CD14-positive monocyte (primary cell): ENCODE measurements at regions not wholly inside any gene's neighbourhood (a gene's known extent, or its start where the extent isn't known, plus 50 kb on each side); places are given as distances from the start of the nearest gene placed in this dataset.

Experiments
- DNase-seq, 3 donors: peaks; one replicate each; pipeline ENCODE4 v3.0.0-alpha.2; 2011 to 2022
- H2AFZ ChIP-seq: 2 replicates; pipeline ENCODE4 v1.6.0; 2012; ENCODE audit warnings: mild to moderate bottlenecking, low read depth, low read length, inconsistent platforms; ENCODE audit not compliant: insufficient read depth, poor library complexity, severe bottlenecking
- H3K27ac ChIP-seq, 2 donors: 1 replicate in 1 of 2; 2 replicates in 1 of 2; pipeline ENCODE4 v1.5.1; 2012 to 2013; ENCODE audit warnings: low read length in 2 of 2, control low read depth in 1 of 2, inconsistent platforms in 1 of 2, low read depth in 1 of 2, mild to moderate bottlenecking in 1 of 2
- H3K27me3 ChIP-seq, 2 donors: one replicate each; pipeline versions ENCODE4 v1.6.0 to v1.6.1; 2011 to 2013; ENCODE audit warnings: low read length in 2 of 2; ENCODE audit not compliant: control insufficient read depth in 2 of 2, insufficient read depth in 2 of 2
- H3K36me3 ChIP-seq, 2 donors: replicated peaks in 1 of 2; 1 replicate in 1 of 2; 2 replicates in 1 of 2; pipeline versions ENCODE4 v1.5.1 to v1.6.1; 2012 to 2013; ENCODE audit warnings: low read length in 2 of 2, control low read depth in 1 of 2, inconsistent platforms in 1 of 2, mild to moderate bottlenecking in 1 of 2; ENCODE audit not compliant: insufficient read depth in 2 of 2, control insufficient read depth in 1 of 2
- H3K4me1 ChIP-seq, 2 donors: 1 replicate in 1 of 2; 2 replicates in 1 of 2; pipeline versions ENCODE4 v1.5.1 to v1.6.1; 2012 to 2013; ENCODE audit warnings: low read length in 2 of 2, control low read depth in 1 of 2, inconsistent platforms in 1 of 2, mild to moderate bottlenecking in 1 of 2, moderate library complexity in 1 of 2; ENCODE audit not compliant: insufficient read depth in 2 of 2, control insufficient read depth in 1 of 2
- H3K4me2 ChIP-seq: replicated peaks from 2 replicates; pipeline ENCODE3; 2012; ENCODE audit warnings: low read length, moderate library complexity, mild to moderate bottlenecking; ENCODE audit not compliant: poor library complexity, severe bottlenecking; ENCODE audit errors: extremely low read depth
- H3K4me3 ChIP-seq, 3 experiments: fragments of 200-600 bp in 1 of 3; sonication (generic) in 1 of 3; replicated peaks in 1 of 3; 1 replicate in 2 of 3; 2 replicates in 1 of 3; pipeline ENCODE4 v1.5.1; 2011 to 2013; ENCODE audit warnings: low read length in 3 of 3, mild to moderate bottlenecking in 3 of 3, control low read depth in 2 of 3, low read depth in 2 of 3, inconsistent platforms in 1 of 3, moderate library complexity in 1 of 3
- H3K79me2 ChIP-seq: 2 replicates; pipeline ENCODE4 v1.6.0; 2012; ENCODE audit warnings: mild to moderate bottlenecking, control low read depth, inconsistent platforms, low read length, moderate library complexity; ENCODE audit not compliant: insufficient read depth
- H3K9ac ChIP-seq: 2 replicates; pipeline ENCODE4 v1.6.0; 2017; ENCODE audit warnings: low read length, mild to moderate bottlenecking; ENCODE audit not compliant: insufficient read depth, poor library complexity, severe bottlenecking
- H3K9me3 ChIP-seq, 2 donors: replicated peaks in 1 of 2; 1 replicate in 1 of 2; 2 replicates in 1 of 2; pipeline versions ENCODE4 v1.5.1 to v1.6.1; 2012 to 2013; ENCODE audit warnings: low read length in 2 of 2, control low read depth in 1 of 2; ENCODE audit not compliant: control insufficient read depth in 1 of 2, insufficient read depth in 1 of 2
- H4K20me1 ChIP-seq: 2 replicates; pipeline ENCODE4 v1.6.0; 2012; ENCODE audit warnings: mild to moderate bottlenecking, low read length, control low read depth, moderate library complexity; ENCODE audit not compliant: insufficient read depth
- H3K27ac Mint-ChIP-seq, 7 donors: one replicate each; pipeline ENCODE4 v1.8.0; 2020; ENCODE audit warnings: mild to moderate bottlenecking in 7 of 7, mixed read lengths in 7 of 7, moderate library complexity in 6 of 7, inconsistent platforms in 2 of 7
- H3K27me3 Mint-ChIP-seq, 3 donors: one replicate each; pipeline ENCODE4 v1.8.0; 2021 to 2022; ENCODE audit warnings: low read depth in 3 of 3, mild to moderate bottlenecking in 3 of 3, mixed read lengths in 3 of 3, moderate library complexity in 3 of 3, inconsistent platforms in 1 of 3
- H3K36me3 Mint-ChIP-seq, 2 donors: one replicate each; pipeline ENCODE4 v1.8.0; 2020; ENCODE audit warnings: mixed read lengths in 2 of 2, inconsistent platforms in 1 of 2, mild to moderate bottlenecking in 1 of 2
- H3K4me1 Mint-ChIP-seq: one replicate; pipeline ENCODE4 v1.8.0; 2020; ENCODE audit warnings: mild to moderate bottlenecking, mixed read lengths
- H3K4me3 Mint-ChIP-seq, 2 donors: one replicate each; pipeline ENCODE4 v1.8.0; 2020; ENCODE audit warnings: mild to moderate bottlenecking in 2 of 2, mixed read lengths in 2 of 2, moderate library complexity in 1 of 2
- H3K9me3 Mint-ChIP-seq, 7 donors: one replicate each; pipeline ENCODE4 v1.8.0; 2020 to 2022; ENCODE audit warnings: mixed read lengths in 7 of 7, mild to moderate bottlenecking in 6 of 7, moderate library complexity in 6 of 7, inconsistent platforms in 2 of 7
- WGBS: methylation state at CpG from one replicate; pipeline ENCODE4 v1.1.5; 2013; ENCODE audit warnings: missing lambda C conversion rate; ENCODE audit not compliant: insufficient coverage; 5-methylcytosine and 5-hydroxymethylcytosine counted together
- intact Hi-C, 2 donors: fragments of 100-400 bp; cut with micrococcal nuclease; formaldehyde crosslinking; loops; one replicate each; pipeline versions ENCODE4 v1.15.0 to v1.15.1; 2023
- TF ChIP-seq, protein P1 (sequence below): fragments of 200-600 bp; IDR thresholded peaks from one replicate; pipeline ENCODE4 v1.8.0; 2022; ENCODE audit warnings: antibody characterized with exemption, mild to moderate bottlenecking

DNA sequence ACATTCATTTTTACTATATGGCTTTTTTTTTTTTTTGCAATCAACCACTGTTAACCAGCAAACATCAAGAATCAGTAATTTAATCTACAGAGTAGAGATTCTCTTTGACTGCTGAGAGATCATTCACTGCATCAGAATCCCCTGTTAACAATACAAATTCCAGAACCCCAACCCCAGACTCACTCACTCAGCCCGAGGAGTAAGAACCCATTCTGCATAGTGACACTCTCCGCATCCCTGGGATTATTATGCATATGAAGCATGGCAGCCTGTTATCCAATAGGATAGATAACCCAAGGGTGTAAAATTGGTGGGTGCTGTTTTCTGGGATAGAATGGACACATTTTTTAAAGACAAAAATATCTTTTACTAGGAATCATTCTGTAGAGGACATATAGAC is 76.3 kb upstream of the CCDC39 start:
- peaks cover 0 to 4% of the 10 kb centered on the region in 2 donors for H3K9me3 ChIP-seq
- H3K27me3 ChIP-seq = no peaks in the 10 kb centered on the region
- H3K79me2 ChIP-seq = no peaks in the 10 kb centered on the region
- DNase-seq = no peak
- no peaks in the 10 kb centered on the region for H3K4me1 ChIP-seq
- H3K4me1 Mint-ChIP-seq = no peaks in the 10 kb centered on the region
- no peak overlapping the region for H3K27ac ChIP-seq
- no peak overlapping the region for H3K9ac ChIP-seq
- H3K9me3 Mint-ChIP-seq = peaks cover 0 to 8% (median 5%) of the 10 kb centered on the region in 7 donors
- no peak overlapping the region for H3K4me3 Mint-ChIP-seq
- no peaks in the 10 kb centered on the region for H4K20me1 ChIP-seq
- TF ChIP-seq, protein P1, sequence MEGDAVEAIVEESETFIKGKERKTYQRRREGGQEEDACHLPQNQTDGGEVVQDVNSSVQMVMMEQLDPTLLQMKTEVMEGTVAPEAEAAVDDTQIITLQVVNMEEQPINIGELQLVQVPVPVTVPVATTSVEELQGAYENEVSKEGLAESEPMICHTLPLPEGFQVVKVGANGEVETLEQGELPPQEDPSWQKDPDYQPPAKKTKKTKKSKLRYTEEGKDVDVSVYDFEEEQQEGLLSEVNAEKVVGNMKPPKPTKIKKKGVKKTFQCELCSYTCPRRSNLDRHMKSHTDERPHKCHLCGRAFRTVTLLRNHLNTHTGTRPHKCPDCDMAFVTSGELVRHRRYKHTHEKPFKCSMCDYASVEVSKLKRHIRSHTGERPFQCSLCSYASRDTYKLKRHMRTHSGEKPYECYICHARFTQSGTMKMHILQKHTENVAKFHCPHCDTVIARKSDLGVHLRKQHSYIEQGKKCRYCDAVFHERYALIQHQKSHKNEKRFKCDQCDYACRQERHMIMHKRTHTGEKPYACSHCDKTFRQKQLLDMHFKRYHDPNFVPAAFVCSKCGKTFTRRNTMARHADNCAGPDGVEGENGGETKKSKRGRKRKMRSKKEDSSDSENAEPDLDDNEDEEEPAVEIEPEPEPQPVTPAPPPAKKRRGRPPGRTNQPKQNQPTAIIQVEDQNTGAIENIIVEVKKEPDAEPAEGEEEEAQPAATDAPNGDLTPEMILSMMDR = no peak
- intact Hi-C loops = no loop called here
- no peak overlapping the region for H3K27ac Mint-ChIP-seq
- H3K4me2 ChIP-seq = no peak overlapping the region
- WGBS = no CpG with 5 or more reads among the region's 2 CpGs
- H3K4me3 ChIP-seq = no peak overlapping the region
- no peaks in the 10 kb centered on the region for H3K36me3 ChIP-seq
- H3K27me3 Mint-ChIP-seq = peaks cover 0 to 2% (median 0%) of the 10 kb centered on the region in 3 donors
- no peak overlapping the region for H2AFZ ChIP-seq
- H3K36me3 Mint-ChIP-seq = no peaks in the 10 kb centered on the region

DNA sequence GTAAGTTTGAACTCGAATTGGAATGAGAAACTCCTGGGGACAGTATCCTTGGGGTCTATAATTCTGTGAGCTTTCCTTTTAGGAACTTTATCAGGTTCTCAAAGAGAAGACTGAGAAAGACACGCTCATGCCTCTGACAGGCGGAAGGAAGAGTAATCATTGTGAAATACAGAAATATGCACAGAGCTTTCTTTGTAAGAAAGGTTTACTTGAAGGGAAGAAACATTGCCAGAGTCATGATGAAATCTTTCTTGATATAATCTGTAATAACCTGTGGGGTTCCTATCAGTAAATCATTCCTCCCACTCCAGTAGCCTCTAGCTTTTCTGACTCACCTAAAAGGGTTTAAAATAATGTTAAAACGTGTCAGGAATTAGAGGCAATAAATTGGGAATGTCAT is 83.6 kb upstream of the CCDC39 start:
- H3K9me3 ChIP-seq = peaks cover 0 to 5% of the 10 kb centered on the region in 2 donors
- no peaks in the 10 kb centered on the region for H3K79me2 ChIP-seq
- H3K4me2 ChIP-seq = no peak overlapping the region
- 90% methylated on average over 3 of the region's 4 CpGs for WGBS
- H3K4me1 ChIP-seq = no peaks in the 10 kb centered on the region
- no peaks in the 10 kb centered on the region for H3K4me1 Mint-ChIP-seq
- no peaks in the 10 kb centered on the region for H4K20me1 ChIP-seq
- intact Hi-C loops = no loop called here
- H3K27me3 Mint-ChIP-seq = peaks cover 0 to 2% (median 0%) of the 10 kb centered on the region in 3 donors
- TF ChIP-seq, protein P1 = no peak
- H3K4me3 Mint-ChIP-seq = no peak overlapping the region
- H3K27ac Mint-ChIP-seq = no peak overlapping the region
- H3K9me3 Mint-ChIP-seq = peaks cover 4 to 12% (median 7%) of the 10 kb centered on the region in 7 donors
- no peak overlapping the region for H3K9ac ChIP-seq
- no peak overlapping the region for H3K4me3 ChIP-seq
- no peak for DNase-seq
- no peaks in the 10 kb centered on the region for H3K27me3 ChIP-seq
- no peak overlapping the region for H2AFZ ChIP-seq
- no peaks in the 10 kb centered on the region for H3K36me3 ChIP-seq
- no peaks in the 10 kb centered on the region for H3K36me3 Mint-ChIP-seq
- no peak overlapping the region for H3K27ac ChIP-seq
